ENCODE measurements at regions not wholly inside any gene's neighbourhood (a gene's known extent, or its start where the extent isn't known, plus 50 kb on each side); places are given as distances from the start of the nearest gene placed in this dataset.
A peak's percentile ranks its signal among the peaks of the same experiment; 100 is the strongest.

DNA sequence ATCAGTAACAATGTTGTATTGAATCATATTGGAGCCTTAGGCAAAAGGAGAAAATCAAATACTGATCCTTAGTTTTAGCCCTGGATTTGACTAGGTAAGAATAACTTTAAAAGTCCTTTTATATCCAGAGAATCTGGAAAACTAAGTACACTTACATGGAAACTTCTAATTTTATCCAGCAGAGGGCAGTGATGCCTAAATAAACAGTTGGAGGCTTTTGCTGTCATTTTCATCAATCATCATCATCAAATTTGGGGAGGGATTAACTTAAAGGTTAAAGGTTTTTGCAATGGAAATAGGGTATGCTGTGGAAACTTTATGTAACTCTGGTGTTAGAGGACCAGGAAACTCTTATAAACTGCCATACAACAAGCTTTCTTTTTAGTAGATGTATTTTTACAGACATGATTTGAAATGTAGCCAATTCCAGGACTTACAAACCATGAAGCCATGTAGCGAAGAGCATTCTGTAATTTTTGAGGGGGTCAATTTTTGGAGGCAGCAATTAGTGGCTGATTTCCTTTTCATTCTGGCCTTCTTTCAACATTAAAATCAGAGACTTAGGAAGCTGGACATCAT, 112.7 kb downstream of the OSTF1 start:
- no peak overlapping the region for H2BK15ac ChIP-seq (ENCODE audit: low read depth, low read length)
- no peak overlapping the region for H3T11ph ChIP-seq (ENCODE audit: low read length)
- no peak overlapping the region for H3K4me2 ChIP-seq (ENCODE audit: insufficient read depth, insufficient read length, low read length)
- H2BK20ac ChIP-seq (ENCODE audit: low read depth, low read length, poor library complexity, severe bottlenecking) = no peak overlapping the region
- no peak for DNase-seq
- no peak overlapping the region for H3K27ac ChIP-seq (ENCODE audit: insufficient read length, low read depth, low read length)
- no peak overlapping the region for H3K14ac ChIP-seq (ENCODE audit: insufficient read depth, low read length)
- no peak overlapping the region for H2BK5ac ChIP-seq (ENCODE audit: insufficient read length, low read length)
- H2AK5ac ChIP-seq (ENCODE audit: insufficient read length, low read length) = no peak overlapping the region
- H4K91ac ChIP-seq (ENCODE audit: insufficient read length, low read depth, low read length) = no peak overlapping the region
- H3K23me2 ChIP-seq (ENCODE audit: insufficient read length, low read depth, low read length, poor library complexity, severe bottlenecking) = no peaks in the 10 kb centered on the region
- no peak overlapping the region for H2BK12ac ChIP-seq (ENCODE audit: insufficient read length, low read depth, low read length)
- H2AFZ ChIP-seq (ENCODE audit: low read length) = no peak overlapping the region
- Mint-ChIP-seq H3K27me3 (ENCODE audit: low read depth) (no peaks in the 10 kb centered on the region; the same call in 1 of the 2 replicates), H3K36me3 (ENCODE audit: insufficient read depth in 1 of 3, low read depth in 3 of 3) (no peaks in the 10 kb centered on the region), H3K4me3 (no peak overlapping the region), H3K9me3 (peaks cover 0 to 2% of the 10 kb centered on the region in 2 experiments; a peak in 1 of 5 replicates), H3K4me1 (peaks cover 10% of the 10 kb centered on the region in 2 experiments), H3K27ac (no peak overlapping the region)
- H3K23ac ChIP-seq (ENCODE audit: insufficient read length, low read depth, low read length) = no peak overlapping the region
- H4K20me1 ChIP-seq (ENCODE audit: control insufficient read depth, insufficient read depth, insufficient read length) = no peaks in the 10 kb centered on the region
- no peak overlapping the region for H4K8ac ChIP-seq (replicated peaks; ENCODE audit: insufficient read length, low read depth, low read length)
- H3K56ac ChIP-seq (ENCODE audit: insufficient read length, low read depth, low read length) = no peak overlapping the region
- H2BK120ac ChIP-seq (ENCODE audit: low read depth, low read length, poor library complexity, severe bottlenecking) = no peak overlapping the region
- H3K79me1 ChIP-seq (ENCODE audit: insufficient read depth, low read depth, low read length, poor library complexity, severe bottlenecking) = no peaks in the 10 kb centered on the region
- TF ChIP-seq, protein P1, sequence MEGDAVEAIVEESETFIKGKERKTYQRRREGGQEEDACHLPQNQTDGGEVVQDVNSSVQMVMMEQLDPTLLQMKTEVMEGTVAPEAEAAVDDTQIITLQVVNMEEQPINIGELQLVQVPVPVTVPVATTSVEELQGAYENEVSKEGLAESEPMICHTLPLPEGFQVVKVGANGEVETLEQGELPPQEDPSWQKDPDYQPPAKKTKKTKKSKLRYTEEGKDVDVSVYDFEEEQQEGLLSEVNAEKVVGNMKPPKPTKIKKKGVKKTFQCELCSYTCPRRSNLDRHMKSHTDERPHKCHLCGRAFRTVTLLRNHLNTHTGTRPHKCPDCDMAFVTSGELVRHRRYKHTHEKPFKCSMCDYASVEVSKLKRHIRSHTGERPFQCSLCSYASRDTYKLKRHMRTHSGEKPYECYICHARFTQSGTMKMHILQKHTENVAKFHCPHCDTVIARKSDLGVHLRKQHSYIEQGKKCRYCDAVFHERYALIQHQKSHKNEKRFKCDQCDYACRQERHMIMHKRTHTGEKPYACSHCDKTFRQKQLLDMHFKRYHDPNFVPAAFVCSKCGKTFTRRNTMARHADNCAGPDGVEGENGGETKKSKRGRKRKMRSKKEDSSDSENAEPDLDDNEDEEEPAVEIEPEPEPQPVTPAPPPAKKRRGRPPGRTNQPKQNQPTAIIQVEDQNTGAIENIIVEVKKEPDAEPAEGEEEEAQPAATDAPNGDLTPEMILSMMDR (conservative IDR thresholded peaks at IDR 0.05) = peak; percentile 84
- H3K4ac ChIP-seq (ENCODE audit: low read depth, low read length) = no peak overlapping the region
- H4K5ac ChIP-seq (ENCODE audit: insufficient read length, low read depth, low read length) = no peak overlapping the region
- no peaks in the 10 kb centered on the region for H3K79me2 ChIP-seq (ENCODE audit: insufficient read depth, low read length)
- H3K4me1 ChIP-seq (ENCODE audit: insufficient read depth, low read length) = no peaks in the 10 kb centered on the region
- no peaks in the 10 kb centered on the region for H3K9me3 ChIP-seq (ENCODE audit: control insufficient read depth, low read depth, low read length)
- no peaks in the 10 kb centered on the region for H3K27me3 ChIP-seq (ENCODE audit: insufficient read depth, low read length)
- no peak overlapping the region for H3K9ac ChIP-seq (ENCODE audit: extremely low read depth, insufficient read length, low read length)
- no CpG with 5 or more reads among the region's 1 CpG for WGBS (ENCODE audit: extremely low coverage, insufficient read length, low lambda C conversion rate)
- H3K18ac ChIP-seq (ENCODE audit: insufficient read length, low read depth, low read length) = no peak overlapping the region

Data from H9 (cell line).